Endothelial cell of umbilical vein (primary cell): ENCODE measurements at regions not wholly inside any gene's neighbourhood (a gene's known extent, or its start where the extent isn't known, plus 50 kb on each side); places are given as distances from the start of the nearest gene placed in this dataset.

Experiments used
- BruUV-seq: library from RNA; stranded (reverse); fragments of 400-500 nt; replicated peaks from 2 replicates; lab custom pipeline; 2021; lab: Mats Ljungman, UMichigan
- CTCF ChIA-PET: fragments of 300-600, 350-600 bp; sonication (Branson Sonifier 250); formaldehyde crosslinking; loops from one replicate; lab custom pipeline; 2021; ENCODE audit warnings: antibody characterized with exemption, inconsistent platforms; lab: Charles Lee
- POLR2A ChIA-PET: fragments of 300-600, 350-600 bp; sonication (Branson Sonifier 250); formaldehyde crosslinking; loops from one replicate; lab custom pipeline; 2021; ENCODE audit warnings: antibody characterized with exemption, inconsistent platforms; lab: Charles Lee
- DNase-seq: peaks from one replicate; pipeline ENCODE4 v3.0.0-alpha.2; 2011; ENCODE audit warnings: low read depth, low spot score
- FAIRE-seq: peaks from 2 replicates; lab custom pipeline; 2011; peaks lifted over from hg19 to GRCh38; lab: Jason Lieb, UNC
- H2AFZ ChIP-seq: 2 replicates; pipeline ENCODE4 v1.6.0; 2012; ENCODE audit warnings: low read depth, low read length, control low read depth, inconsistent platforms
- H3K27ac ChIP-seq: 2 replicates; pipeline ENCODE4 v1.5.1; 2011; ENCODE audit warnings: low read depth, mild to moderate bottlenecking, control low read depth, low read length, moderate library complexity; ENCODE audit not compliant: insufficient read depth
- H3K27me3 ChIP-seq, 2 experiments: 2 replicates each; pipeline versions ENCODE4 v1.6.0 to v1.6.1; 2011; ENCODE audit warnings: low read length in 2 of 2, mixed read lengths in 1 of 2; ENCODE audit not compliant: control insufficient read depth in 2 of 2, insufficient read depth in 2 of 2
- H3K36me3 ChIP-seq, 2 experiments: 2 replicates in 1 of 2; 3 replicates in 1 of 2; pipeline ENCODE4 v1.5.1; 2011; ENCODE audit warnings: low read length in 2 of 2, mild to moderate bottlenecking in 1 of 2, moderate library complexity in 1 of 2; ENCODE audit not compliant: control insufficient read depth in 2 of 2, insufficient read depth in 2 of 2; ENCODE audit errors: extremely low read depth in 1 of 2
- H3K4me1 ChIP-seq: 3 replicates; pipeline ENCODE4 v1.5.1; 2011; ENCODE audit warnings: mild to moderate bottlenecking, low read length; ENCODE audit not compliant: control insufficient read depth, insufficient read depth; ENCODE audit errors: extremely low read depth
- H3K4me2 ChIP-seq: 2 replicates; pipeline ENCODE4 v1.6.1; 2011; ENCODE audit warnings: low read length, control low read depth, mixed read lengths; ENCODE audit not compliant: insufficient read depth
- H3K4me3 ChIP-seq, 3 experiments: fragments of 200-600 bp in 1 of 3; sonication (generic), shearing (Covaris generic) in 1 of 3; replicated peaks in 1 of 3; 2 replicates each; pipeline ENCODE4 v1.5.1; 2011 to 2016; ENCODE audit warnings: control low read depth in 3 of 3, low read length in 3 of 3, mild to moderate bottlenecking in 2 of 3, inconsistent platforms in 1 of 3, low read depth in 1 of 3, moderate library complexity in 1 of 3; ENCODE audit not compliant: insufficient read depth in 1 of 3
- H3K79me2 ChIP-seq: 2 replicates; pipeline ENCODE4 v1.6.0; 2012; ENCODE audit warnings: low read length, inconsistent platforms; ENCODE audit not compliant: control insufficient read depth, insufficient read depth
- H3K9ac ChIP-seq: replicated peaks from 2 replicates; pipeline ENCODE3; 2011; ENCODE audit warnings: low read length, control low read depth; ENCODE audit not compliant: insufficient read depth; ENCODE audit errors: extremely low read depth
- H3K9me1 ChIP-seq: replicated peaks from 3 replicates; pipeline ENCODE4 v1.6.0; 2011; ENCODE audit warnings: mild to moderate bottlenecking, low read length; ENCODE audit not compliant: control insufficient read depth, insufficient read depth; ENCODE audit errors: extremely low read depth
- H3K9me3 ChIP-seq: replicated peaks from 2 replicates; pipeline ENCODE4 v1.5.1; 2012; ENCODE audit warnings: low read length, inconsistent platforms; ENCODE audit not compliant: control insufficient read depth, insufficient read depth
- H4K20me1 ChIP-seq: replicated peaks from 2 replicates; pipeline ENCODE3; 2011; ENCODE audit warnings: mild to moderate bottlenecking, low read length; ENCODE audit not compliant: control insufficient read depth, insufficient read depth; ENCODE audit errors: extremely low read depth
- CTCF ChIP-seq, 2 donors: IDR thresholded peaks; 1 replicate in 1 of 2; 2 replicates in 1 of 2; pipeline ENCODE4 v1.5.1; 2011; ENCODE audit warnings: low read length in 2 of 2, mild to moderate bottlenecking in 2 of 2, moderate library complexity in 2 of 2, control low read depth in 1 of 2, inconsistent platforms in 1 of 2, low read depth in 1 of 2; ENCODE audit not compliant: insufficient read depth in 1 of 2; ENCODE audit errors: extremely low read depth in 1 of 2
- EZH2 ChIP-seq: IDR thresholded peaks from 2 replicates; pipeline ENCODE4 v1.6.1; 2012; ENCODE audit warnings: borderline replicate concordance, low read depth, mild to moderate bottlenecking, moderate library complexity, low read length, inconsistent platforms; ENCODE audit not compliant: severe bottlenecking
- FOS ChIP-seq: IDR thresholded peaks from 2 replicates; pipeline ENCODE4 v1.6.1; 2011; ENCODE audit warnings: mild to moderate bottlenecking, low read length, moderate library complexity, borderline replicate concordance; ENCODE audit not compliant: insufficient read depth
- GATA2 ChIP-seq: IDR thresholded peaks from 2 replicates; pipeline ENCODE4 v1.7.0; 2011; ENCODE audit warnings: low read depth, mild to moderate bottlenecking, moderate library complexity, mixed read lengths, low read length; ENCODE audit not compliant: insufficient read length, insufficient read depth
- JUN ChIP-seq: IDR thresholded peaks from 2 replicates; pipeline ENCODE4 v1.6.1; 2011; ENCODE audit warnings: borderline replicate concordance, low read depth; ENCODE audit not compliant: insufficient read length, insufficient read depth
- MAX ChIP-seq: IDR thresholded peaks from 2 replicates; pipeline ENCODE4 v1.6.1; 2011; ENCODE audit not compliant: insufficient read depth, insufficient read length
- MYC ChIP-seq: IDR thresholded peaks from one replicate; pipeline ENCODE4 v1.6.1; 2011; ENCODE audit warnings: mild to moderate bottlenecking, low read depth, low read length
- POLR2A ChIP-seq: IDR thresholded peaks from 2 replicates; pipeline ENCODE4 v1.6.1; 2012; ENCODE audit warnings: low read depth, mild to moderate bottlenecking, control low read depth, low read length
- dilution Hi-C: fragments of 300-500 bp; cut with MboI; formaldehyde crosslinking; loops from one replicate; pipeline ENCODE4 v1.15.0; 2019; ENCODE audit warnings: low sequenced_read_pairs; ENCODE audit not compliant: extremely low pct_ligation_motif_present
- intact Hi-C: fragments of 100-400 bp; cut with micrococcal nuclease; formaldehyde crosslinking; loops from one replicate; pipeline ENCODE4 v1.10.0; 2022

- TF ChIP-seq POLR2A (no peak), MAX (no peak), CTCF (IDR thresholded peaks at IDR 0.05; ENCODE audit: extremely low read depth in 1 of 2, insufficient read depth in 1 of 2, low read depth in 1 of 2, low read length in 2 of 2) (no peak), EZH2 (no peak), JUN (no peak), GATA2 (no peak), FOS (no peak), MYC (no peak)
- no peaks in the 10 kb centered on the region for H3K79me2 ChIP-seq
- H3K9ac ChIP-seq = no peak overlapping the region
- H3K4me2 ChIP-seq = no peak overlapping the region
- POLR2A ChIA-PET = no interaction called here
- H3K4me3 ChIP-seq = no peak overlapping the region
- no peak for DNase-seq
- dilution Hi-C loops = no loop called here
- no peaks in the 10 kb centered on the region for H3K36me3 ChIP-seq
- no peaks in the 10 kb centered on the region for H4K20me1 ChIP-seq
- no peaks in the 10 kb centered on the region for H3K9me3 ChIP-seq
- CTCF ChIA-PET = interaction anchor here (0.9 kb wide), 1 partner anchor 28 kb away, joined by 3 read pairs; no protein-coding TSS in a partner anchor
- H3K27me3 ChIP-seq = no peaks in the 10 kb centered on the region
- H3K4me1 ChIP-seq = peaks cover 12% of the 10 kb centered on the region
- H3K27ac ChIP-seq = no peak overlapping the region
- no peak for FAIRE-seq
- intact Hi-C loops = no loop called here
- no peaks in the 10 kb centered on the region for H3K9me1 ChIP-seq
- no TSS peak for BruUV-seq
- H2AFZ ChIP-seq = no peak overlapping the region
Measured at GRCh38 chr12:76186131-76186906, 101.8 kb upstream of the NAP1L1 start.
